Skeletal muscle cell (primary cell): ENCODE measurements at regions not wholly inside any gene's neighbourhood (a gene's known extent, or its start where the extent isn't known, plus 50 kb on each side); places are given as distances from the start of the nearest gene placed in this dataset.

Experiments
- DNase-seq: peaks from one replicate; pipeline ENCODE4 v3.0.0-alpha.2; 2010; ENCODE audit warnings: low read depth
- H3K4me3 ChIP-seq: 2 replicates; pipeline ENCODE4 v1.5.1; 2011; ENCODE audit warnings: low read depth, mild to moderate bottlenecking, control low read depth, low read length, moderate library complexity

- H3K4me3 ChIP-seq = no peak overlapping the region
- no peak for DNase-seq
Observed at GRCh38 chr4:163818673-163819072, 324.2 kb downstream of the TMA16 start.

- H3K4me3 ChIP-seq = no peak overlapping the region
- DNase-seq = no peak
Observed at GRCh38 chr4:163833669-163834068, 339.2 kb downstream of the TMA16 start.

- DNase-seq = no peak
Observed at GRCh38 chr4:163846008-163846407, 351.5 kb downstream of the TMA16 start.

DNA sequence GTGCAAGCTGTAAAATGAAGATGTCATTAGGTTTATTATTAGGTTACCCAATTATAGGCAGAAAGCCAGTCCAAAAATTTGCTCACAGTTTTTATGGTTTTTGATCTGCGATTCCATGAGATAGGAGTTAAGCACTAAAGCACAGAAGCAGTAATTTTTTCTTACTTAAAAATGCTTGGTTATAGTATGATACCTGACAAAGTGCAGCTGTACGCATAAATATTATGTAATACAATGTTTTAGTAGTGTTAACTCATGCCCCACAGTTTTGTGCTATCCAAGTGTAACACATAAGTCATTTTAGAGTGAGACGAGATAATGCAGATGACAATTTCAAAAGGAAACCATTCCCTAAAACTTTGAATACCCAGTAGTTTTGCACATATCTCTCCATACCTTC is 357.8 kb downstream of the TMA16 start:
- no peak for DNase-seq
- H3K4me3 ChIP-seq = no peak overlapping the region

More at GRCh38 chr4:163846008-163846407, 351.5 kb downstream of the TMA16 start:
- no peak overlapping the region for H3K4me3 ChIP-seq

DNA sequence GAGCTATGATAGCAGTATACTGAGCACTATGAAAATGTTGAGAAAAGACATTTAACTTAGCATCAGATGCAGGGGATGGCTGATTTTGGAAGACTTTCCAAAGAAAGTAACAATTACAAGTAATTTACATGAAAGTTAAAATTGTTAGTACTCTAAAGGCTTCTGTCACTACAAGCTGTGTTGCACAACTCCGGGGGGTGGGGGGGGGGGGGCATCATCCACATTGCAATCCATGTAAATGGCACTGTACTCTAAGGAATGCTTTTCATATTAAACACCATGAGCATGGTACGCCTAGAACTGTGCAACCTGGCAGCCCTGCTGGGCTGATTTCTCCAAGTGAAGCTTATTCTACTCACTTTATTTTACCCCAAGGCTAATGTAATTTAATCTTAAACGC is 363.4 kb downstream of the TMA16 start:
- no peak for DNase-seq
- no peak overlapping the region for H3K4me3 ChIP-seq

DNA sequence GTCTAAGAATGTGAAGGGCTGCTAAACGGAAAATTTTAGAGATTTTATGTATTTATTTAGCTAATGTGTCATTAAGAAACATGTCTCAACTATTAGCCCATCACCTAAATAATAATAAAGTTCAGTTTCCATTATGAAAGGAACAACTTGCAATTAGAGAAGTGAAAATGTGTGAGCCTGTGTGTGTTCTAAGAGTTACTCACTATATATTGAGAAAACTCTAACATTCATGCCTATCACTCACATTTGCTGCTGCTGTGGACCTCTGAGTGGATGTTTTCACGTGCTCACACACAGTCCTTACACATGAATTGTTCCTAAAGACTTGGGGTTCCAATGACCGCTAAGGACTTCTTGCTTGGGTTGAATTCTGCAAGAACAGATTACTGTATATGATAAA is 364.0 kb downstream of the TMA16 start:
- DNase-seq = no peak
- no peak overlapping the region for H3K4me3 ChIP-seq

GRCh38 chr4:163863082-163863481 is 368.6 kb downstream of the TMA16 start:
- H3K4me3 ChIP-seq = no peak overlapping the region
- DNase-seq = no peak

DNA sequence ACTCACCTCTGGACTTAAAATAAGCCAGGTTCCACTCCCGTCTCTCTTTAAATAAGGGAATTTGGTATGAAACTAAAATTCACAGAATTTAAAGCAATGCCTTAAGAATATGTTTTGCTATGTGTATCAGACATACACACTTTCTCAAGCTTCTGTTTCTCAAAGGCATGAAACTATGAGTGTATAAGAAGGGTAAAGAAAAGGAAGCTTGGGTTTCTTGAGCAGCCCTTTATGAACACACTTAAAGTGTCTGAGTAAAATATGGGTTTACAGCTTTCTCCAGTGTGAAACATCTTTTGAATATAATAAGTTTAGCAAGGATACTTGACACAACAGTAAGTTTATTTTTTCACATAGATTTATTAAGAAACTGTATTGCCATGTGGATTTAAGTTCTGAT is 370.5 kb downstream of the TMA16 start:
- DNase-seq = no peak

GRCh38 chr4:163866728-163867315 is 372.3 kb downstream of the TMA16 start:
- no peak overlapping the region for H3K4me3 ChIP-seq
- no peak for DNase-seq

More for the DNA sequence above, 370.5 kb downstream of the TMA16 start:
- no peak overlapping the region for H3K4me3 ChIP-seq

GRCh38 chr4:163868445-163868844 is 374.0 kb downstream of the TMA16 start:
- no peak overlapping the region for H3K4me3 ChIP-seq
- DNase-seq = no peak

- H3K4me3 ChIP-seq = no peak overlapping the region
- no peak for DNase-seq
Observed at GRCh38 chr4:163871078-163871477, 376.6 kb downstream of the TMA16 start.

- no peak overlapping the region for H3K4me3 ChIP-seq
- DNase-seq = no peak
Observed at GRCh38 chr4:163875327-163875726, 380.8 kb downstream of the TMA16 start.

DNA sequence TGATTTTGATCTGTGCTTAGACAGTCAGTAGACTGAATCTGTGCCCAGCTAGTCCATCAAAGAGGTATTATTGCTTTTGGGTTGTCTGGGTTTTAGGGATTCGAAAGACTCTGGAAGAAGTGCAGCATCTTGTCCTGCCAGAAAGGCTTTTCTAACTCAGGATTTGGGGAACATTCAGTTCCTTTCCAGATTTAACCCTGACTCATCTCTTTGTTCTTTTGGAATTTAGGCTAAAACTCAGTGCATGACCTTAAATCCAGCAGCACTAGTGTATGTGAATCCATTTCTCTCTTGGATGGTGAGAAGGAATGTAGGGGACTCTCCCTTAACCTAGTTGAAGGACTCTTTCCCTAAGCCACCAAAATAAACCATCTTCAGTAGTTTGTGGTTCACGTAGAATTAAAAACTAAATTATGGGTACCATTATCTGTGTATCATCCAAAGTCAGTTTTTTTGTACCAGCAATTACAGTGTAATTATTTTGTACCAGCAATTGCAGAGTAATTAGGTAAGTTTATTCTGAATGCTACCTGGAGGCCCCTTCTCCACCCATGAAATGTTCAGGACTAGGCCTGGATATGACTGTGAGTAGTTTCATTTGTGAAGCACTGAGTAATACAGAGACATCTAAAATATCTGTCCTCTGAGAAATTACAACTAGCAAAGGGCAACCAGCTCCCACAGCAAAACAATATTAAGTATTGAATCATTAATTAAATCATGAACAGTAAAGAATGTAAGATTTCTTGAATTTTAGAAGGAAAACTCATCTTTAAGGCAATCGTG is 384.0 kb downstream of the TMA16 start:
- no peak overlapping the region for H3K4me3 ChIP-seq
- no peak for DNase-seq

DNA sequence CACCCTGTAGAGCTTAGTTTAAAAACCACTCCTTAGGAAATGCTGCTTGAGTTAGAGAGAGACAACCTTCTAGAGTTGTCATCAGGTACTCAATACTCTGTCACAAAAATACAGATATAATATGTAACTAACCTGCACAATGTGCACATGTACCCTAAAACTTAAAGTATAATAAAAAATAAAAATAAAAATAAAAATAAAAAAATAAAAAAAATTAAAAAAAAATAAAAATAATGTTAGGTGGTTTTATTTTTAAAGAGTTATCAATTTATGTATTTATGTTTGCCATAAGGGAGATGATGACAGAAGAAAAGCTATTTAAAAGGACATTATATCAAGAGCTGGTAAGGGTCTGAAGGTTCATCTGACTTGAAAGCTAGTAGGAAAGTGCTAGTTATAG is 397.9 kb downstream of the TMA16 start:
- H3K4me3 ChIP-seq = no peak overlapping the region
- no peak for DNase-seq

DNA sequence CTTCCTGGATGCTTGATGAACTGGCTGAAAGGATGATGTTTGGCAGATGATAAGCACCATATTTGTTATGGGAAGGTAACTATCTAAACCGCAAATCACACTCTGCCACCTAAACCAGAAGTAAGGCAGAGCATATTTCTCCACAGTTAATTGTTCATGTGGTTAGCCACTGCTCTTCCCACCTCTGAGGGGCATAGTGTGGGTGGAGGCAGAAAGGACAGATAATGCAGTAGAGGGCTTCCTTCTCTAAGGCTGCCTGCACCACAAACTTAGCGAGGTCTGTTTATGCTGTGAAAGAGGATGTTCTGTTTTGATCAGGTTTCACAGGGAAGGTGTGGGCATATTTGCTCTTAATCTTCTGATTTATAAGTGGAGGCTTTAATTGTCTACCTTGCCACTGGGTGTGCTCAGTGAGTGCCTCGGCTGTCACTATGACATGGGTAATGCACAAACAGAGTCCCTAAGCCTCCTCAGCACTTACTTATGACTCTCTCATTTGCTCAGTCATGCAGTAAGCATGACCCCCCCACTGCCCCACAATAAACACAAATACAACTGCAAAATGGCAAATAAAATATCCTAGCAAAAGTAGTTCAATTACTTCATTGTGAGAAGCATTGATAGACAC is 401.0 kb downstream of the TMA16 start:
- no peak for DNase-seq
- H3K4me3 ChIP-seq = no peak overlapping the region

GRCh38 chr4:163901319-163901718 is 406.8 kb downstream of the TMA16 start:
- no peak for DNase-seq

GRCh38 chr4:163902417-163902816 is 407.9 kb downstream of the TMA16 start:
- no peak overlapping the region for H3K4me3 ChIP-seq

More at GRCh38 chr4:163901319-163901718, 406.8 kb downstream of the TMA16 start:
- no peak overlapping the region for H3K4me3 ChIP-seq

GRCh38 chr4:163911891-163912290 is 417.4 kb downstream of the TMA16 start:
- H3K4me3 ChIP-seq = no peak overlapping the region
- no peak for DNase-seq

More at GRCh38 chr4:163902417-163902816, 407.9 kb downstream of the TMA16 start:
- no peak for DNase-seq

GRCh38 chr4:163913571-163913970 is 419.1 kb downstream of the TMA16 start:
- no peak for DNase-seq
- no peak overlapping the region for H3K4me3 ChIP-seq

DNA sequence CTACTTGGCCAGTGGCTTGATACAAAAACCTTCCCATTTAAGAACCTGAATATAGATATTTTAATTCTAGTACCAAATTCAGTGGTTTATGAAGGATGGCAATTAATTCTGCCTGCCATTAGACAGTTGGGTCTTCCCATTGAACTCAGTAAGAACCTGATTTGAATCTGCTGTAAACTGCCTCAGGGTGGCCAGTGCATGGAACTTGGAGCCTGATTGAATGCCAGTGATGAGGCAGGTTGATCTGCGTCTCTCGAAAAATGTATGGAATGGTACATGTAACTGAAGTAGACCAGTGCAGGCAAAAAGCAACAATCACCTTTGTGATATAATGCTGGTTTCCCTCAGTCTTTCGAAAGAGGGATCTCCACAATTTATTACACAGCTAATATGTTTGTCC is 421.4 kb downstream of the TMA16 start:
- no peak for DNase-seq

GRCh38 chr4:163920426-163920825 is 425.9 kb downstream of the TMA16 start:
- H3K4me3 ChIP-seq = no peak overlapping the region
- no peak for DNase-seq

More for the DNA sequence above, 421.4 kb downstream of the TMA16 start:
- H3K4me3 ChIP-seq = no peak overlapping the region
